GM23338 (cell line): ENCODE measurements at regions not wholly inside any gene's neighbourhood (a gene's known extent, or its start where the extent isn't known, plus 50 kb on each side); places are given as distances from the start of the nearest gene placed in this dataset.

Experiments
- ATAC-seq: fragments of 200-7000 bp; cut with Tn5 transposase; 3 replicates; pipeline ENCODE4 v1.9.1; 2020
- DNase-seq: peaks from one replicate; pipeline ENCODE4 v3.0.0-alpha.2; 2015; ENCODE audit warnings: low spot score
- H2AFZ ChIP-seq: fragments of 200-600 bp; sonication (generic); 2 replicates; pipeline ENCODE4 v1.8.0; 2016; ENCODE audit warnings: antibody characterized with exemption, mild to moderate bottlenecking, moderate library complexity
- H3F3A ChIP-seq: fragments of 200-600 bp; sonication (generic); replicated peaks from 2 replicates; pipeline ENCODE4 v1.8.0; 2017; ENCODE audit warnings: antibody characterized with exemption, mixed run types, low read depth
- H3K27ac ChIP-seq: fragments of 200-600 bp; sonication (generic); 2 replicates; pipeline ENCODE4 v1.6.1; 2016; ENCODE audit warnings: low read depth
- H3K27me3 ChIP-seq: fragments of 200-600 bp; sonication (generic); 2 replicates; pipeline ENCODE4 v1.8.0; 2016; ENCODE audit warnings: mild to moderate bottlenecking, mixed run types, moderate library complexity; ENCODE audit not compliant: insufficient read depth
- H3K36me3 ChIP-seq: fragments of 200-600 bp; sonication (generic); 2 replicates; pipeline ENCODE4 v1.8.0; 2016; ENCODE audit warnings: mild to moderate bottlenecking; ENCODE audit not compliant: insufficient read depth
- H3K4me1 ChIP-seq: fragments of 200-600 bp; sonication (generic); 2 replicates; pipeline ENCODE4 v1.8.0; 2016; ENCODE audit warnings: mild to moderate bottlenecking, moderate library complexity; ENCODE audit not compliant: insufficient read depth
- H3K4me2 ChIP-seq: fragments of 200-600 bp; sonication (generic); 2 replicates; pipeline ENCODE4 v1.7.1; 2017; ENCODE audit warnings: mixed run types
- H3K4me3 ChIP-seq: fragments of 200-600 bp; sonication (generic); 2 replicates; pipeline ENCODE4 v1.6.1; 2016; ENCODE audit warnings: mixed run types
- H3K79me2 ChIP-seq: fragments of 200-600 bp; sonication (generic); replicated peaks from 2 replicates; pipeline ENCODE4 v1.8.0; 2017; ENCODE audit warnings: mild to moderate bottlenecking; ENCODE audit not compliant: insufficient read depth
- H3K9me2 ChIP-seq: fragments of 200-600 bp; sonication (generic); 2 replicates; pipeline ENCODE4 v1.8.0; 2017; ENCODE audit not compliant: insufficient read depth
- H4K20me1 ChIP-seq: fragments of 200-600 bp; sonication (generic); replicated peaks from 2 replicates; pipeline ENCODE4 v1.8.0; 2017; ENCODE audit warnings: mild to moderate bottlenecking; ENCODE audit not compliant: insufficient read depth
- H3K27ac Mint-ChIP-seq: 2 replicates; pipeline ENCODE4 v1.8.0; 2020; ENCODE audit warnings: inconsistent platforms, mild to moderate bottlenecking, moderate library complexity, mixed read lengths
- H3K27me3 Mint-ChIP-seq: 3 replicates; pipeline ENCODE4 v1.8.0; 2022; ENCODE audit warnings: low read depth, mild to moderate bottlenecking, moderate library complexity, mixed read lengths, inconsistent platforms; ENCODE audit not compliant: insufficient read depth, poor library complexity
- H3K36me3 Mint-ChIP-seq: 3 replicates; pipeline ENCODE4 v1.8.0; 2021; ENCODE audit warnings: low read depth, mild to moderate bottlenecking, inconsistent platforms, moderate library complexity, mixed read lengths
- H3K4me1 Mint-ChIP-seq: 3 replicates; pipeline ENCODE4 v1.8.0; 2020; ENCODE audit warnings: mild to moderate bottlenecking, inconsistent platforms, mixed read lengths
- H3K4me3 Mint-ChIP-seq: 3 replicates; pipeline ENCODE4 v1.8.0; 2021; ENCODE audit warnings: moderate library complexity, mild to moderate bottlenecking, inconsistent platforms, mixed read lengths
- H3K9me3 Mint-ChIP-seq: 3 replicates; pipeline ENCODE4 v1.8.0; 2020; ENCODE audit warnings: moderate library complexity, mild to moderate bottlenecking, inconsistent platforms, mixed read lengths
- CREB1 ChIP-seq: fragments of 250-450 bp; sonication (Bioruptor Pico); IDR thresholded peaks from 2 replicates; pipeline ENCODE4 v1.5.0; 2020; ENCODE audit warnings: low read depth, mild to moderate bottlenecking, moderate library complexity
- EZH2phosphoT487 ChIP-seq: fragments of 200-600 bp; sonication (generic); IDR thresholded peaks from one replicate; pipeline ENCODE4 v1.8.1; 2018; ENCODE audit warnings: antibody characterized with exemption; ENCODE audit not compliant: unreplicated experiment
- JUNB ChIP-seq: IDR thresholded peaks from one replicate; pipeline ENCODE4 v1.6.1; 2016; ENCODE audit warnings: antibody characterized with exemption; ENCODE audit not compliant: unreplicated experiment
- POLR2AphosphoS5 ChIP-seq: IDR thresholded peaks from 2 replicates; pipeline ENCODE4 v1.6.1; 2016; ENCODE audit warnings: antibody characterized with exemption, low read depth
- STAT1 ChIP-seq: IDR thresholded peaks from one replicate; pipeline ENCODE4 v1.6.1; 2016; ENCODE audit warnings: antibody characterized with exemption; ENCODE audit not compliant: unreplicated experiment
- ZNF114 ChIP-seq: fragments of 250-450 bp; sonication (Bioruptor Pico); IDR thresholded peaks from 2 replicates; pipeline ENCODE4 v1.5.0; 2020; ENCODE audit warnings: mild to moderate bottlenecking, moderate library complexity
- ZNF331 ChIP-seq: fragments of 250-450 bp; sonication (Bioruptor Pico); IDR thresholded peaks from 2 replicates; pipeline ENCODE4 v1.5.0; 2020; ENCODE audit warnings: low read depth, mild to moderate bottlenecking, moderate library complexity
- TF ChIP-seq, protein P1 (sequence below): IDR thresholded peaks from one replicate; pipeline ENCODE4 v1.6.1; 2018; ENCODE audit warnings: antibody characterized with exemption; ENCODE audit not compliant: unreplicated experiment
- TF ChIP-seq, protein P2 (sequence below): fragments of 250-450 bp; sonication (Bioruptor Pico); IDR thresholded peaks from 2 replicates; pipeline ENCODE4 v1.5.0; 2020; ENCODE audit warnings: mild to moderate bottlenecking, moderate library complexity

DNA sequence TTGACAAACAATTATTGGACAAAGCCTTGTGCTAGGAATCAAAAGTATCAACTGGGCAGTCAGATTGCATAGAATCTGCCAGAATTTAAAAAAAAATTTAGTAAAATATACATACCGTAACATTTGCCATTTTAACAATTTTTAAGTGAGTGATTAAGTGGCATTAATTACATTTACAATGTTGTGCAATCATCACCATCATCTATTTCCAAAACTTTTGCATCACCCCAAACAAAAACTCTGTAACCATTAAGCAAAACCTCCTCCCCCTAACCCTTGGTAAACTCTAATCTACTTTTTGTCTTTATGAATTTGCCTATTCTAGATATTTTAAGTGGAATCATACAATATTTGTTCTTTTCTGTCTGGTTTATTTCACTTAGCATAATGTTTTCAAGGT is 182.8 kb downstream of the LMO4 start:
- no peaks in the 10 kb centered on the region for H3F3A ChIP-seq
- no peak overlapping the region for H3K4me2 ChIP-seq
- H3K36me3 ChIP-seq, result no peaks in the 10 kb centered on the region
- DNase-seq (no peak), ATAC-seq (no peak)
- no peaks in the 10 kb centered on the region for H3K4me1 ChIP-seq
- H2AFZ ChIP-seq, result no peak overlapping the region
- Mint-ChIP-seq H3K9me3 (no peaks in the 10 kb centered on the region), H3K36me3 (no peaks in the 10 kb centered on the region), H3K27me3 (no peaks in the 10 kb centered on the region), H3K4me1 (peaks cover 5% of the 10 kb centered on the region; the same call in 2 of the 3 replicates), H3K27ac (no peak overlapping the region), H3K4me3 (no peak overlapping the region)
- no peak overlapping the region for H3K27ac ChIP-seq
- no peak overlapping the region for H3K4me3 ChIP-seq
- no peaks in the 10 kb centered on the region for H3K79me2 ChIP-seq
- TF ChIP-seq ZNF114 (CRISPR knock-in tag), result no peak
- no peak for TF ChIP-seq POLR2AphosphoS5
- no peak for TF ChIP-seq JUNB
- no peak for TF ChIP-seq ZNF331
- TF ChIP-seq CREB1 (CRISPR knock-in tag), result no peak
- TF ChIP-seq, protein P1, sequence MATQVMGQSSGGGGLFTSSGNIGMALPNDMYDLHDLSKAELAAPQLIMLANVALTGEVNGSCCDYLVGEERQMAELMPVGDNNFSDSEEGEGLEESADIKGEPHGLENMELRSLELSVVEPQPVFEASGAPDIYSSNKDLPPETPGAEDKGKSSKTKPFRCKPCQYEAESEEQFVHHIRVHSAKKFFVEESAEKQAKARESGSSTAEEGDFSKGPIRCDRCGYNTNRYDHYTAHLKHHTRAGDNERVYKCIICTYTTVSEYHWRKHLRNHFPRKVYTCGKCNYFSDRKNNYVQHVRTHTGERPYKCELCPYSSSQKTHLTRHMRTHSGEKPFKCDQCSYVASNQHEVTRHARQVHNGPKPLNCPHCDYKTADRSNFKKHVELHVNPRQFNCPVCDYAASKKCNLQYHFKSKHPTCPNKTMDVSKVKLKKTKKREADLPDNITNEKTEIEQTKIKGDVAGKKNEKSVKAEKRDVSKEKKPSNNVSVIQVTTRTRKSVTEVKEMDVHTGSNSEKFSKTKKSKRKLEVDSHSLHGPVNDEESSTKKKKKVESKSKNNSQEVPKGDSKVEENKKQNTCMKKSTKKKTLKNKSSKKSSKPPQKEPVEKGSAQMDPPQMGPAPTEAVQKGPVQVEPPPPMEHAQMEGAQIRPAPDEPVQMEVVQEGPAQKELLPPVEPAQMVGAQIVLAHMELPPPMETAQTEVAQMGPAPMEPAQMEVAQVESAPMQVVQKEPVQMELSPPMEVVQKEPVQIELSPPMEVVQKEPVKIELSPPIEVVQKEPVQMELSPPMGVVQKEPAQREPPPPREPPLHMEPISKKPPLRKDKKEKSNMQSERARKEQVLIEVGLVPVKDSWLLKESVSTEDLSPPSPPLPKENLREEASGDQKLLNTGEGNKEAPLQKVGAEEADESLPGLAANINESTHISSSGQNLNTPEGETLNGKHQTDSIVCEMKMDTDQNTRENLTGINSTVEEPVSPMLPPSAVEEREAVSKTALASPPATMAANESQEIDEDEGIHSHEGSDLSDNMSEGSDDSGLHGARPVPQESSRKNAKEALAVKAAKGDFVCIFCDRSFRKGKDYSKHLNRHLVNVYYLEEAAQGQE, result no peak
- TF ChIP-seq EZH2phosphoT487, result no peak
- no peaks in the 10 kb centered on the region for H4K20me1 ChIP-seq
- peaks cover 15% of the 10 kb centered on the region; the same call in 1 of the 2 replicates for H3K9me2 ChIP-seq
- no peaks in the 10 kb centered on the region for H3K27me3 ChIP-seq

DNA sequence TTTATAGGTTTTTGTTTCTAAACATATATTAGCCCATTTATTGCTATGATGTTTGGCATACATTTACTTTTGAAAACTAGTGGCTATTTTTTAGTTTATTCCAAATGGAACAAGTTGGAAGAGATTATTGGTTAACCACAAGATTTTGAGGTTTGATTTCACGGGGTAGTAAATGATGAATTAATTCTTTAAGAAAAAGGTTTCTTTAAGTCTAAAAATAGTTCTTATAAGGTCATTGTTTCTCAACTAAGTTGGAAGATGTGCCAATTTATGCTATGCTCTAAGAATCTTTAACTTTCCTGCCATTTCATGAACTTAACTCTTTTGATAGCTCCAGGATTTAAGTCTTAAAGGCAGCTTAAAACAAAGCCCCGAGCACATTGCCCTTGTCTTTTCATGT is 183.8 kb downstream of the LMO4 start:
- Histone ChIP-seq H3K4me1 (no peaks in the 10 kb centered on the region), H3F3A (no peaks in the 10 kb centered on the region), H3K79me2 (no peaks in the 10 kb centered on the region), H3K4me3 (no peak overlapping the region), H2AFZ (peak overlapping the region; percentile 0; the same call in 1 of the 2 replicates), H4K20me1 (no peaks in the 10 kb centered on the region), H3K27ac (no peak overlapping the region), H3K27me3 (no peaks in the 10 kb centered on the region), H3K36me3 (no peaks in the 10 kb centered on the region), H3K4me2 (no peak overlapping the region), H3K9me2 (peaks cover 17% of the 10 kb centered on the region; the same call in 1 of the 2 replicates)
- Mint-ChIP-seq H3K27me3 (no peaks in the 10 kb centered on the region), H3K4me3 (no peak overlapping the region), H3K9me3 (no peaks in the 10 kb centered on the region), H3K4me1 (peaks cover 5% of the 10 kb centered on the region; the same call in 2 of the 3 replicates), H3K27ac (no peak overlapping the region), H3K36me3 (no peaks in the 10 kb centered on the region)
- ATAC-seq (no peak), DNase-seq (no peak)
- TF ChIP-seq ZNF114 (CRISPR knock-in tag) (no peak), ZNF331 (no peak), JUNB (no peak), STAT1 (no peak)
- TF ChIP-seq, protein P1, result no peak
- TF ChIP-seq, protein P2, sequence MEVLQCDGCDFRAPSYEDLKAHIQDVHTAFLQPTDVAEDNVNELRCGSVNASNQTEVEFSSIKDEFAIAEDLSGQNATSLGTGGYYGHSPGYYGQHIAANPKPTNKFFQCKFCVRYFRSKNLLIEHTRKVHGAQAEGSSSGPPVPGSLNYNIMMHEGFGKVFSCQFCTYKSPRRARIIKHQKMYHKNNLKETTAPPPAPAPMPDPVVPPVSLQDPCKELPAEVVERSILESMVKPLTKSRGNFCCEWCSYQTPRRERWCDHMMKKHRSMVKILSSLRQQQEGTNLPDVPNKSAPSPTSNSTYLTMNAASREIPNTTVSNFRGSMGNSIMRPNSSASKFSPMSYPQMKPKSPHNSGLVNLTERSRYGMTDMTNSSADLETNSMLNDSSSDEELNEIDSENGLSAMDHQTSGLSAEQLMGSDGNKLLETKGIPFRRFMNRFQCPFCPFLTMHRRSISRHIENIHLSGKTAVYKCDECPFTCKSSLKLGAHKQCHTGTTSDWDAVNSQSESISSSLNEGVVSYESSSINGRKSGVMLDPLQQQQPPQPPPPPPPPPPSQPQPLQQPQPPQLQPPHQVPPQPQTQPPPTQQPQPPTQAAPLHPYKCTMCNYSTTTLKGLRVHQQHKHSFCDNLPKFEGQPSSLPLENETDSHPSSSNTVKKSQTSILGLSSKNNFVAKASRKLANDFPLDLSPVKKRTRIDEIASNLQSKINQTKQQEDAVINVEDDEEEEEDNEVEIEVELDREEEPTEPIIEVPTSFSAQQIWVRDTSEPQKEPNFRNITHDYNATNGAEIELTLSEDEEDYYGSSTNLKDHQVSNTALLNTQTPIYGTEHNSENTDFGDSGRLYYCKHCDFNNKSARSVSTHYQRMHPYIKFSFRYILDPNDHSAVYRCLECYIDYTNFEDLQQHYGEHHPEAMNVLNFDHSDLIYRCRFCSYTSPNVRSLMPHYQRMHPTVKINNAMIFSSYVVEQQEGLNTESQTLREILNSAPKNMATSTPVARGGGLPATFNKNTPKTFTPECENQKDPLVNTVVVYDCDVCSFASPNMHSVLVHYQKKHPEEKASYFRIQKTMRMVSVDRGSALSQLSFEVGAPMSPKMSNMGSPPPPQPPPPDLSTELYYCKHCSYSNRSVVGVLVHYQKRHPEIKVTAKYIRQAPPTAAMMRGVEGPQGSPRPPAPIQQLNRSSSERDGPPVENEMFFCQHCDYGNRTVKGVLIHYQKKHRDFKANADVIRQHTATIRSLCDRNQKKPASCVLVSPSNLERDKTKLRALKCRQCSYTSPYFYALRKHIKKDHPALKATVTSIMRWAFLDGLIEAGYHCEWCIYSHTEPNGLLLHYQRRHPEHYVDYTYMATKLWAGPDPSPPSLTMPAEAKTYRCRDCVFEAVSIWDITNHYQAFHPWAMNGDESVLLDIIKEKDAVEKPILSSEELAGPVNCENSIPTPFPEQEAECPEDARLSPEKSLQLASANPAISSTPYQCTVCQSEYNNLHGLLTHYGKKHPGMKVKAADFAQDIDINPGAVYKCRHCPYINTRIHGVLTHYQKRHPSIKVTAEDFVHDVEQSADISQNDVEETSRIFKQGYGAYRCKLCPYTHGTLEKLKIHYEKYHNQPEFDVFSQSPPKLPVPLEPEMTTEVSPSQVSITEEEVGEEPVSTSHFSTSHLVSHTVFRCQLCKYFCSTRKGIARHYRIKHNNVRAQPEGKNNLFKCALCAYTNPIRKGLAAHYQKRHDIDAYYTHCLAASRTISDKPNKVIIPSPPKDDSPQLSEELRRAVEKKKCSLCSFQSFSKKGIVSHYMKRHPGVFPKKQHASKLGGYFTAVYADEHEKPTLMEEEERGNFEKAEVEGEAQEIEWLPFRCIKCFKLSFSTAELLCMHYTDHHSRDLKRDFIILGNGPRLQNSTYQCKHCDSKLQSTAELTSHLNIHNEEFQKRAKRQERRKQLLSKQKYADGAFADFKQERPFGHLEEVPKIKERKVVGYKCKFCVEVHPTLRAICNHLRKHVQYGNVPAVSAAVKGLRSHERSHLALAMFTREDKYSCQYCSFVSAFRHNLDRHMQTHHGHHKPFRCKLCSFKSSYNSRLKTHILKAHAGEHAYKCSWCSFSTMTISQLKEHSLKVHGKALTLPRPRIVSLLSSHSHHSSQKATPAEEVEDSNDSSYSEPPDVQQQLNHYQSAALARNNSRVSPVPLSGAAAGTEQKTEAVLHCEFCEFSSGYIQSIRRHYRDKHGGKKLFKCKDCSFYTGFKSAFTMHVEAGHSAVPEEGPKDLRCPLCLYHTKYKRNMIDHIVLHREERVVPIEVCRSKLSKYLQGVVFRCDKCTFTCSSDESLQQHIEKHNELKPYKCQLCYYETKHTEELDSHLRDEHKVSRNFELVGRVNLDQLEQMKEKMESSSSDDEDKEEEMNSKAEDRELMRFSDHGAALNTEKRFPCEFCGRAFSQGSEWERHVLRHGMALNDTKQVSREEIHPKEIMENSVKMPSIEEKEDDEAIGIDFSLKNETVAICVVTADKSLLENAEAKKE (CRISPR knock-in tag), result no peak
